HG03039 (cell line): ENCODE measurements at regions not wholly inside any gene's neighbourhood (a gene's known extent, or its start where the extent isn't known, plus 50 kb on each side); places are given as distances from the start of the nearest gene placed in this dataset.
"Not testable (repeated sequence)": the region's sequence is repeated elsewhere in the genome, so short reads cannot be mapped to it uniquely, and the experiment has no call there.

Source experiments
- ATAC-seq: cut with Tn5 transposase; IDR thresholded peaks from one replicate; pipeline ENCODE4 v1.9.1; 2021; ENCODE audit warnings: mild to moderate bottlenecking, moderate library complexity; ENCODE audit not compliant: unreplicated experiment

GRCh38 chr6:27049863-27050781, 197.4 kb upstream of the PRSS16 start:
- no peak for ATAC-seq

GRCh38 chr6:27052082-27052730, 195.3 kb upstream of the PRSS16 start:
- not testable (repeated sequence) for ATAC-seq

- ATAC-seq = no peak
Measured at GRCh38 chr6:27052731-27053082, 194.8 kb upstream of the PRSS16 start.

- ATAC-seq = no peak
Measured at GRCh38 chr6:27053738-27054137, 193.8 kb upstream of the PRSS16 start.

- ATAC-seq = no peak
Measured at GRCh38 chr6:27056615-27057014, 190.9 kb upstream of the PRSS16 start.

- ATAC-seq = no peak
Measured at GRCh38 chr6:27059621-27060425, 187.7 kb upstream of the PRSS16 start.

GRCh38 chr6:27061235-27061993, 186.1 kb upstream of the PRSS16 start:
- no peak for ATAC-seq

GRCh38 chr6:27062755-27063154, 184.7 kb upstream of the PRSS16 start:
- no peak for ATAC-seq

- ATAC-seq = no peak
Measured at GRCh38 chr6:27065183-27065582, 182.3 kb upstream of the PRSS16 start.

GRCh38 chr6:27066381-27066780, 181.1 kb upstream of the PRSS16 start:
- ATAC-seq = no peak

- ATAC-seq = no peak
Measured at GRCh38 chr6:27066802-27067201, 180.7 kb upstream of the PRSS16 start.

- ATAC-seq = no peak
Measured at GRCh38 chr6:27073441-27073840, 174.1 kb upstream of the PRSS16 start.

- ATAC-seq = no peak
Measured at GRCh38 chr6:27076116-27076515, 171.4 kb upstream of the PRSS16 start.

- ATAC-seq = no peak
Measured at GRCh38 chr6:27078734-27079357, 168.7 kb upstream of the PRSS16 start.

- no peak for ATAC-seq
Measured at GRCh38 chr6:27081188-27081587, 166.3 kb upstream of the PRSS16 start.

- ATAC-seq = no peak
Measured at GRCh38 chr6:27081931-27082330, 165.6 kb upstream of the PRSS16 start.

GRCh38 chr6:27088068-27088467, 159.4 kb upstream of the PRSS16 start:
- no peak for ATAC-seq

- peak; percentile 61 for ATAC-seq
Measured at GRCh38 chr6:27091661-27092315, 155.7 kb upstream of the PRSS16 start.

GRCh38 chr6:27092316-27092692, 155.2 kb upstream of the PRSS16 start:
- no peak for ATAC-seq

GRCh38 chr6:27095914-27096313, 151.6 kb upstream of the PRSS16 start:
- no peak for ATAC-seq
